GM23338 (cell line): ENCODE measurements at regions not wholly inside any gene's neighbourhood (a gene's known extent, or its start where the extent isn't known, plus 50 kb on each side); places are given as distances from the start of the nearest gene placed in this dataset.

ENCODE experiments used
- ATAC-seq: fragments of 200-7000 bp; cut with Tn5 transposase; 3 replicates; pipeline ENCODE4 v1.9.1; 2020
- DNase-seq: peaks from one replicate; pipeline ENCODE4 v3.0.0-alpha.2; 2015; ENCODE audit warnings: low spot score
- H2AFZ ChIP-seq: fragments of 200-600 bp; sonication (generic); 2 replicates; pipeline ENCODE4 v1.8.0; 2016; ENCODE audit warnings: antibody characterized with exemption, mild to moderate bottlenecking, moderate library complexity
- H3F3A ChIP-seq: fragments of 200-600 bp; sonication (generic); replicated peaks from 2 replicates; pipeline ENCODE4 v1.8.0; 2017; ENCODE audit warnings: antibody characterized with exemption, mixed run types, low read depth
- H3K27ac ChIP-seq: fragments of 200-600 bp; sonication (generic); 2 replicates; pipeline ENCODE4 v1.6.1; 2016; ENCODE audit warnings: low read depth
- H3K27me3 ChIP-seq: fragments of 200-600 bp; sonication (generic); 2 replicates; pipeline ENCODE4 v1.8.0; 2016; ENCODE audit warnings: mild to moderate bottlenecking, mixed run types, moderate library complexity; ENCODE audit not compliant: insufficient read depth
- H3K36me3 ChIP-seq: fragments of 200-600 bp; sonication (generic); 2 replicates; pipeline ENCODE4 v1.8.0; 2016; ENCODE audit warnings: mild to moderate bottlenecking; ENCODE audit not compliant: insufficient read depth
- H3K4me1 ChIP-seq: fragments of 200-600 bp; sonication (generic); 2 replicates; pipeline ENCODE4 v1.8.0; 2016; ENCODE audit warnings: mild to moderate bottlenecking, moderate library complexity; ENCODE audit not compliant: insufficient read depth
- H3K4me2 ChIP-seq: fragments of 200-600 bp; sonication (generic); 2 replicates; pipeline ENCODE4 v1.7.1; 2017; ENCODE audit warnings: mixed run types
- H3K4me3 ChIP-seq: fragments of 200-600 bp; sonication (generic); 2 replicates; pipeline ENCODE4 v1.6.1; 2016; ENCODE audit warnings: mixed run types
- H3K79me2 ChIP-seq: fragments of 200-600 bp; sonication (generic); replicated peaks from 2 replicates; pipeline ENCODE4 v1.8.0; 2017; ENCODE audit warnings: mild to moderate bottlenecking; ENCODE audit not compliant: insufficient read depth
- H3K9me2 ChIP-seq: fragments of 200-600 bp; sonication (generic); 2 replicates; pipeline ENCODE4 v1.8.0; 2017; ENCODE audit not compliant: insufficient read depth
- H4K20me1 ChIP-seq: fragments of 200-600 bp; sonication (generic); replicated peaks from 2 replicates; pipeline ENCODE4 v1.8.0; 2017; ENCODE audit warnings: mild to moderate bottlenecking; ENCODE audit not compliant: insufficient read depth
- H3K27ac Mint-ChIP-seq: 2 replicates; pipeline ENCODE4 v1.8.0; 2020; ENCODE audit warnings: inconsistent platforms, mild to moderate bottlenecking, moderate library complexity, mixed read lengths
- H3K27me3 Mint-ChIP-seq: 3 replicates; pipeline ENCODE4 v1.8.0; 2022; ENCODE audit warnings: low read depth, mild to moderate bottlenecking, moderate library complexity, mixed read lengths, inconsistent platforms; ENCODE audit not compliant: insufficient read depth, poor library complexity
- H3K36me3 Mint-ChIP-seq: 3 replicates; pipeline ENCODE4 v1.8.0; 2021; ENCODE audit warnings: low read depth, mild to moderate bottlenecking, inconsistent platforms, moderate library complexity, mixed read lengths
- H3K4me1 Mint-ChIP-seq: 3 replicates; pipeline ENCODE4 v1.8.0; 2020; ENCODE audit warnings: mild to moderate bottlenecking, inconsistent platforms, mixed read lengths
- H3K4me3 Mint-ChIP-seq: 3 replicates; pipeline ENCODE4 v1.8.0; 2021; ENCODE audit warnings: moderate library complexity, mild to moderate bottlenecking, inconsistent platforms, mixed read lengths
- H3K9me3 Mint-ChIP-seq: 3 replicates; pipeline ENCODE4 v1.8.0; 2020; ENCODE audit warnings: moderate library complexity, mild to moderate bottlenecking, inconsistent platforms, mixed read lengths
- CREB1 ChIP-seq: fragments of 250-450 bp; sonication (Bioruptor Pico); IDR thresholded peaks from 2 replicates; pipeline ENCODE4 v1.5.0; 2020; ENCODE audit warnings: low read depth, mild to moderate bottlenecking, moderate library complexity
- EZH2 ChIP-seq: fragments of 200-600 bp; sonication (generic); IDR thresholded peaks from one replicate; pipeline ENCODE4 v1.8.0; 2017; ENCODE audit warnings: antibody characterized with exemption, mild to moderate bottlenecking, low read depth; ENCODE audit not compliant: unreplicated experiment
- EZH2phosphoT487 ChIP-seq: fragments of 200-600 bp; sonication (generic); IDR thresholded peaks from one replicate; pipeline ENCODE4 v1.8.1; 2018; ENCODE audit warnings: antibody characterized with exemption; ENCODE audit not compliant: unreplicated experiment
- JUNB ChIP-seq: IDR thresholded peaks from one replicate; pipeline ENCODE4 v1.6.1; 2016; ENCODE audit warnings: antibody characterized with exemption; ENCODE audit not compliant: unreplicated experiment
- NANOG ChIP-seq: IDR thresholded peaks from 2 replicates; pipeline ENCODE4 v1.6.1; 2016; ENCODE audit warnings: antibody characterized with exemption, borderline replicate concordance
- POLR2AphosphoS5 ChIP-seq: IDR thresholded peaks from 2 replicates; pipeline ENCODE4 v1.6.1; 2016; ENCODE audit warnings: antibody characterized with exemption, low read depth
- TF ChIP-seq, protein P1 (sequence below), 2 experiments: fragments of 200-600 bp in 1 of 2; sonication (generic) in 1 of 2; conservative IDR thresholded peaks; 2 replicates each; pipeline versions ENCODE4 v1.5.1 to v1.6.1; 2016 to 2017; ENCODE audit warnings: antibody characterized with exemption in 2 of 2, low read depth in 2 of 2, mild to moderate bottlenecking in 2 of 2, moderate library complexity in 1 of 2
- TF ChIP-seq, protein P2 (sequence below): fragments of 250-450 bp; sonication (Bioruptor Pico); IDR thresholded peaks from 2 replicates; pipeline ENCODE4 v1.5.0; 2020; ENCODE audit warnings: mild to moderate bottlenecking, moderate library complexity
- TF ChIP-seq, protein P3 (sequence below): IDR thresholded peaks from one replicate; pipeline ENCODE4 v1.6.1; 2018; ENCODE audit warnings: antibody characterized with exemption; ENCODE audit not compliant: unreplicated experiment

DNA sequence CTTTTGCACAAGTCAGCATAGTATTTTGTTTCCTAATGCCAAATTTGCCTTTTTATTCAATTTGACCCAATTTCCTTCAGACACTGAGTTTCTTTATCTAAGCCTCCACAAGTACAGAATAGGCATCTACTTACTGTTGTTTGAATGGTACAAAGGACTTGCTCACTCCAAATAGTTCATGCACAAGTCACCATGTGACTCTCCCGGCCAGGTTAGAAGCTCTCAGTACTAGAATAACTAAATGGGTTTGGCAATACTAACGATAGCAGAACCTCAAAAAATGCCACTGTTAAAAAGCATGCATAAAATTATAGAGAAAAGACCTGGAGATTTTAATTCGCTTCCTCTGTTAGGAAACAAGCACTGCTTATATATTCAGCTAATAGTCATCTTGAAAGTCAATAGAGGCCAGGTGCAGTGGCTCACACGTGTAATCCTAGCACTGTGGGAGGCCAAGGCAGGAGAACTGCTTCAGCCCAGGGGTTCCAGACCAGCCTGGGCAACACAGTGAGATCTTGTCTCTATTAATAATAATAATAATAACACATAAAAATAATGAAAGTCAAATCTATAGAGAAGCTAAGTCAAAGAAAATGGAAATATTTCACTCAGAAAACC lies 335.8 kb upstream of the MBL2 start:
- Mint-ChIP-seq H3K4me1 (peaks cover 8% of the 10 kb centered on the region), H3K36me3 (peaks cover 22% of the 10 kb centered on the region)
- no peak for ATAC-seq

More for the DNA sequence above, 335.8 kb upstream of the MBL2 start:
- Histone ChIP-seq H3K79me2 (no peaks in the 10 kb centered on the region), H3K4me1 (0 out of 2 replicates have a peak, but pooled peaks cover 6% of the 10 kb centered on the region), H2AFZ (peak overlapping the region; percentile 15; the same call in 1 of the 2 replicates), H3K27ac (no peak overlapping the region), H3F3A (no peaks in the 10 kb centered on the region), H3K27me3 (no peaks in the 10 kb centered on the region), H4K20me1 (no peaks in the 10 kb centered on the region), H3K4me2 (no peak overlapping the region), H3K9me2 (no peaks in the 10 kb centered on the region), H3K4me3 (no peak overlapping the region), H3K36me3 (no peaks in the 10 kb centered on the region)
- no peak overlapping the region for H3K4me3 Mint-ChIP-seq
- no peak overlapping the region for H3K27ac Mint-ChIP-seq
- peaks cover 29% of the 10 kb centered on the region for H3K9me3 Mint-ChIP-seq
- peaks cover 2% of the 10 kb centered on the region for H3K27me3 Mint-ChIP-seq
- no peak for TF ChIP-seq EZH2phosphoT487
- TF ChIP-seq, protein P1, sequence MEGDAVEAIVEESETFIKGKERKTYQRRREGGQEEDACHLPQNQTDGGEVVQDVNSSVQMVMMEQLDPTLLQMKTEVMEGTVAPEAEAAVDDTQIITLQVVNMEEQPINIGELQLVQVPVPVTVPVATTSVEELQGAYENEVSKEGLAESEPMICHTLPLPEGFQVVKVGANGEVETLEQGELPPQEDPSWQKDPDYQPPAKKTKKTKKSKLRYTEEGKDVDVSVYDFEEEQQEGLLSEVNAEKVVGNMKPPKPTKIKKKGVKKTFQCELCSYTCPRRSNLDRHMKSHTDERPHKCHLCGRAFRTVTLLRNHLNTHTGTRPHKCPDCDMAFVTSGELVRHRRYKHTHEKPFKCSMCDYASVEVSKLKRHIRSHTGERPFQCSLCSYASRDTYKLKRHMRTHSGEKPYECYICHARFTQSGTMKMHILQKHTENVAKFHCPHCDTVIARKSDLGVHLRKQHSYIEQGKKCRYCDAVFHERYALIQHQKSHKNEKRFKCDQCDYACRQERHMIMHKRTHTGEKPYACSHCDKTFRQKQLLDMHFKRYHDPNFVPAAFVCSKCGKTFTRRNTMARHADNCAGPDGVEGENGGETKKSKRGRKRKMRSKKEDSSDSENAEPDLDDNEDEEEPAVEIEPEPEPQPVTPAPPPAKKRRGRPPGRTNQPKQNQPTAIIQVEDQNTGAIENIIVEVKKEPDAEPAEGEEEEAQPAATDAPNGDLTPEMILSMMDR (conservative IDR thresholded peaks at IDR 0.05; ENCODE audit: low read depth in 2 of 2): no peak
- TF ChIP-seq CREB1 (CRISPR knock-in tag): no peak
- no peak for TF ChIP-seq NANOG
- no peak for TF ChIP-seq POLR2AphosphoS5
- TF ChIP-seq, protein P2, sequence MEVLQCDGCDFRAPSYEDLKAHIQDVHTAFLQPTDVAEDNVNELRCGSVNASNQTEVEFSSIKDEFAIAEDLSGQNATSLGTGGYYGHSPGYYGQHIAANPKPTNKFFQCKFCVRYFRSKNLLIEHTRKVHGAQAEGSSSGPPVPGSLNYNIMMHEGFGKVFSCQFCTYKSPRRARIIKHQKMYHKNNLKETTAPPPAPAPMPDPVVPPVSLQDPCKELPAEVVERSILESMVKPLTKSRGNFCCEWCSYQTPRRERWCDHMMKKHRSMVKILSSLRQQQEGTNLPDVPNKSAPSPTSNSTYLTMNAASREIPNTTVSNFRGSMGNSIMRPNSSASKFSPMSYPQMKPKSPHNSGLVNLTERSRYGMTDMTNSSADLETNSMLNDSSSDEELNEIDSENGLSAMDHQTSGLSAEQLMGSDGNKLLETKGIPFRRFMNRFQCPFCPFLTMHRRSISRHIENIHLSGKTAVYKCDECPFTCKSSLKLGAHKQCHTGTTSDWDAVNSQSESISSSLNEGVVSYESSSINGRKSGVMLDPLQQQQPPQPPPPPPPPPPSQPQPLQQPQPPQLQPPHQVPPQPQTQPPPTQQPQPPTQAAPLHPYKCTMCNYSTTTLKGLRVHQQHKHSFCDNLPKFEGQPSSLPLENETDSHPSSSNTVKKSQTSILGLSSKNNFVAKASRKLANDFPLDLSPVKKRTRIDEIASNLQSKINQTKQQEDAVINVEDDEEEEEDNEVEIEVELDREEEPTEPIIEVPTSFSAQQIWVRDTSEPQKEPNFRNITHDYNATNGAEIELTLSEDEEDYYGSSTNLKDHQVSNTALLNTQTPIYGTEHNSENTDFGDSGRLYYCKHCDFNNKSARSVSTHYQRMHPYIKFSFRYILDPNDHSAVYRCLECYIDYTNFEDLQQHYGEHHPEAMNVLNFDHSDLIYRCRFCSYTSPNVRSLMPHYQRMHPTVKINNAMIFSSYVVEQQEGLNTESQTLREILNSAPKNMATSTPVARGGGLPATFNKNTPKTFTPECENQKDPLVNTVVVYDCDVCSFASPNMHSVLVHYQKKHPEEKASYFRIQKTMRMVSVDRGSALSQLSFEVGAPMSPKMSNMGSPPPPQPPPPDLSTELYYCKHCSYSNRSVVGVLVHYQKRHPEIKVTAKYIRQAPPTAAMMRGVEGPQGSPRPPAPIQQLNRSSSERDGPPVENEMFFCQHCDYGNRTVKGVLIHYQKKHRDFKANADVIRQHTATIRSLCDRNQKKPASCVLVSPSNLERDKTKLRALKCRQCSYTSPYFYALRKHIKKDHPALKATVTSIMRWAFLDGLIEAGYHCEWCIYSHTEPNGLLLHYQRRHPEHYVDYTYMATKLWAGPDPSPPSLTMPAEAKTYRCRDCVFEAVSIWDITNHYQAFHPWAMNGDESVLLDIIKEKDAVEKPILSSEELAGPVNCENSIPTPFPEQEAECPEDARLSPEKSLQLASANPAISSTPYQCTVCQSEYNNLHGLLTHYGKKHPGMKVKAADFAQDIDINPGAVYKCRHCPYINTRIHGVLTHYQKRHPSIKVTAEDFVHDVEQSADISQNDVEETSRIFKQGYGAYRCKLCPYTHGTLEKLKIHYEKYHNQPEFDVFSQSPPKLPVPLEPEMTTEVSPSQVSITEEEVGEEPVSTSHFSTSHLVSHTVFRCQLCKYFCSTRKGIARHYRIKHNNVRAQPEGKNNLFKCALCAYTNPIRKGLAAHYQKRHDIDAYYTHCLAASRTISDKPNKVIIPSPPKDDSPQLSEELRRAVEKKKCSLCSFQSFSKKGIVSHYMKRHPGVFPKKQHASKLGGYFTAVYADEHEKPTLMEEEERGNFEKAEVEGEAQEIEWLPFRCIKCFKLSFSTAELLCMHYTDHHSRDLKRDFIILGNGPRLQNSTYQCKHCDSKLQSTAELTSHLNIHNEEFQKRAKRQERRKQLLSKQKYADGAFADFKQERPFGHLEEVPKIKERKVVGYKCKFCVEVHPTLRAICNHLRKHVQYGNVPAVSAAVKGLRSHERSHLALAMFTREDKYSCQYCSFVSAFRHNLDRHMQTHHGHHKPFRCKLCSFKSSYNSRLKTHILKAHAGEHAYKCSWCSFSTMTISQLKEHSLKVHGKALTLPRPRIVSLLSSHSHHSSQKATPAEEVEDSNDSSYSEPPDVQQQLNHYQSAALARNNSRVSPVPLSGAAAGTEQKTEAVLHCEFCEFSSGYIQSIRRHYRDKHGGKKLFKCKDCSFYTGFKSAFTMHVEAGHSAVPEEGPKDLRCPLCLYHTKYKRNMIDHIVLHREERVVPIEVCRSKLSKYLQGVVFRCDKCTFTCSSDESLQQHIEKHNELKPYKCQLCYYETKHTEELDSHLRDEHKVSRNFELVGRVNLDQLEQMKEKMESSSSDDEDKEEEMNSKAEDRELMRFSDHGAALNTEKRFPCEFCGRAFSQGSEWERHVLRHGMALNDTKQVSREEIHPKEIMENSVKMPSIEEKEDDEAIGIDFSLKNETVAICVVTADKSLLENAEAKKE (CRISPR knock-in tag): no peak
- no peak for TF ChIP-seq JUNB
- no peak for TF ChIP-seq EZH2
- TF ChIP-seq, protein P3, sequence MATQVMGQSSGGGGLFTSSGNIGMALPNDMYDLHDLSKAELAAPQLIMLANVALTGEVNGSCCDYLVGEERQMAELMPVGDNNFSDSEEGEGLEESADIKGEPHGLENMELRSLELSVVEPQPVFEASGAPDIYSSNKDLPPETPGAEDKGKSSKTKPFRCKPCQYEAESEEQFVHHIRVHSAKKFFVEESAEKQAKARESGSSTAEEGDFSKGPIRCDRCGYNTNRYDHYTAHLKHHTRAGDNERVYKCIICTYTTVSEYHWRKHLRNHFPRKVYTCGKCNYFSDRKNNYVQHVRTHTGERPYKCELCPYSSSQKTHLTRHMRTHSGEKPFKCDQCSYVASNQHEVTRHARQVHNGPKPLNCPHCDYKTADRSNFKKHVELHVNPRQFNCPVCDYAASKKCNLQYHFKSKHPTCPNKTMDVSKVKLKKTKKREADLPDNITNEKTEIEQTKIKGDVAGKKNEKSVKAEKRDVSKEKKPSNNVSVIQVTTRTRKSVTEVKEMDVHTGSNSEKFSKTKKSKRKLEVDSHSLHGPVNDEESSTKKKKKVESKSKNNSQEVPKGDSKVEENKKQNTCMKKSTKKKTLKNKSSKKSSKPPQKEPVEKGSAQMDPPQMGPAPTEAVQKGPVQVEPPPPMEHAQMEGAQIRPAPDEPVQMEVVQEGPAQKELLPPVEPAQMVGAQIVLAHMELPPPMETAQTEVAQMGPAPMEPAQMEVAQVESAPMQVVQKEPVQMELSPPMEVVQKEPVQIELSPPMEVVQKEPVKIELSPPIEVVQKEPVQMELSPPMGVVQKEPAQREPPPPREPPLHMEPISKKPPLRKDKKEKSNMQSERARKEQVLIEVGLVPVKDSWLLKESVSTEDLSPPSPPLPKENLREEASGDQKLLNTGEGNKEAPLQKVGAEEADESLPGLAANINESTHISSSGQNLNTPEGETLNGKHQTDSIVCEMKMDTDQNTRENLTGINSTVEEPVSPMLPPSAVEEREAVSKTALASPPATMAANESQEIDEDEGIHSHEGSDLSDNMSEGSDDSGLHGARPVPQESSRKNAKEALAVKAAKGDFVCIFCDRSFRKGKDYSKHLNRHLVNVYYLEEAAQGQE: no peak
- no peak for DNase-seq
